ENCODE measurements at regions not wholly inside any gene's neighbourhood (a gene's known extent, or its start where the extent isn't known, plus 50 kb on each side); places are given as distances from the start of the nearest gene placed in this dataset.

- no peak for DNase-seq (ENCODE audit: low spot score)
- TF ChIP-seq, protein P1, sequence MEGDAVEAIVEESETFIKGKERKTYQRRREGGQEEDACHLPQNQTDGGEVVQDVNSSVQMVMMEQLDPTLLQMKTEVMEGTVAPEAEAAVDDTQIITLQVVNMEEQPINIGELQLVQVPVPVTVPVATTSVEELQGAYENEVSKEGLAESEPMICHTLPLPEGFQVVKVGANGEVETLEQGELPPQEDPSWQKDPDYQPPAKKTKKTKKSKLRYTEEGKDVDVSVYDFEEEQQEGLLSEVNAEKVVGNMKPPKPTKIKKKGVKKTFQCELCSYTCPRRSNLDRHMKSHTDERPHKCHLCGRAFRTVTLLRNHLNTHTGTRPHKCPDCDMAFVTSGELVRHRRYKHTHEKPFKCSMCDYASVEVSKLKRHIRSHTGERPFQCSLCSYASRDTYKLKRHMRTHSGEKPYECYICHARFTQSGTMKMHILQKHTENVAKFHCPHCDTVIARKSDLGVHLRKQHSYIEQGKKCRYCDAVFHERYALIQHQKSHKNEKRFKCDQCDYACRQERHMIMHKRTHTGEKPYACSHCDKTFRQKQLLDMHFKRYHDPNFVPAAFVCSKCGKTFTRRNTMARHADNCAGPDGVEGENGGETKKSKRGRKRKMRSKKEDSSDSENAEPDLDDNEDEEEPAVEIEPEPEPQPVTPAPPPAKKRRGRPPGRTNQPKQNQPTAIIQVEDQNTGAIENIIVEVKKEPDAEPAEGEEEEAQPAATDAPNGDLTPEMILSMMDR (IDR thresholded peaks at IDR 0.05; ENCODE audit: extremely low read depth, insufficient read depth, missing control alignments), result no peak
- in situ Hi-C loops (cut with MboI; ENCODE audit: low pct_unique_long_range_greater_than_20kb, low sequenced_read_pairs, unreplicated experiment), result loop anchor here (10.0 to 25.0 kb wide), 3 partner anchors 199 to 676 kb away; no protein-coding TSS in a partner anchor
These were observed 171.5 kb downstream of the KATNAL1 start for GRCh38 chr13:30135868-30136267.

- TF ChIP-seq, protein P1 (IDR thresholded peaks at IDR 0.05; ENCODE audit: extremely low read depth, insufficient read depth, missing control alignments), result no peak
- DNase-seq (ENCODE audit: low spot score), result no peak
- in situ Hi-C loops (cut with MboI; ENCODE audit: low pct_unique_long_range_greater_than_20kb, low sequenced_read_pairs, unreplicated experiment), result loop anchor here (10.0 to 25.0 kb wide), 3 partner anchors 199 to 677 kb away; no protein-coding TSS in a partner anchor
These were observed 172.0 kb downstream of the KATNAL1 start for GRCh38 chr13:30135351-30135750.

GRCh38 chr13:30134578-30134977 is 172.8 kb downstream of the KATNAL1 start:
- TF ChIP-seq, protein P1 (IDR thresholded peaks at IDR 0.05; ENCODE audit: extremely low read depth, insufficient read depth, missing control alignments), result no peak
- in situ Hi-C loops (cut with MboI; ENCODE audit: low pct_unique_long_range_greater_than_20kb, low sequenced_read_pairs, unreplicated experiment), result loop anchor here (10.0 to 25.0 kb wide), 3 partner anchors 200 to 678 kb away; no protein-coding TSS in a partner anchor
- no peak for DNase-seq (ENCODE audit: low spot score)

DNA sequence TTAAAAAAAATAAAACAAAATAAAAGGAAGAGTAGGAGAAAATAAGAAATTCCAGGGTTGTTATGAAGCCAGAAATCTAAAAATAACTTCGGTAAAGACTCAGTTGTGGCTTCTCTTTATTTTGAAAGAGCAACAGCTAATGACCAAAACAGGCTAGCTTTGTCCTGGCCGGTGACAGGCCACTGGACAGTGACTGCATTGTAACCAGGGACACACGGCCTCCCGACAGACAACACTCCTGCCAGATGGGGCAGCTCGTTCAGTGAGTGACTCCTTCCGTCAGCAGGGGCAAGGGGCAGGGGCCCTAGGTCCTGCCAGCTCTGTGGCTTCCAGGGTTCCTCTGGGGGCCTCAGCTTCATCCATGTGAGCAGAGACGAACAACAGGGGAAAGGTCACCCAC is 173.4 kb downstream of the KATNAL1 start:
- DNase-seq (ENCODE audit: low spot score), result no peak
- in situ Hi-C loops (cut with MboI; ENCODE audit: low pct_unique_long_range_greater_than_20kb, low sequenced_read_pairs, unreplicated experiment), result loop anchor here (10.0 to 25.0 kb wide), 3 partner anchors 201 to 678 kb away; no protein-coding TSS in a partner anchor
- TF ChIP-seq, protein P1 (IDR thresholded peaks at IDR 0.05; ENCODE audit: extremely low read depth, insufficient read depth, missing control alignments), result no peak

- DNase-seq (ENCODE audit: low spot score), result no peak
- TF ChIP-seq, protein P1 (IDR thresholded peaks at IDR 0.05; ENCODE audit: extremely low read depth, insufficient read depth, missing control alignments), result no peak
- in situ Hi-C loops (cut with MboI; ENCODE audit: low pct_unique_long_range_greater_than_20kb, low sequenced_read_pairs, unreplicated experiment), result loop anchor here (10.0 to 25.0 kb wide), 3 partner anchors 201 to 679 kb away; no protein-coding TSS in a partner anchor
These were observed 173.8 kb downstream of the KATNAL1 start for GRCh38 chr13:30133554-30133912.

GRCh38 chr13:30132623-30133553 is 174.5 kb downstream of the KATNAL1 start:
- TF ChIP-seq, protein P1 (IDR thresholded peaks at IDR 0.05; ENCODE audit: extremely low read depth, insufficient read depth, missing control alignments), result peak; percentile 93
- in situ Hi-C loops (cut with MboI; ENCODE audit: low pct_unique_long_range_greater_than_20kb, low sequenced_read_pairs, unreplicated experiment), result loop anchor here (10.0 to 25.0 kb wide), 3 partner anchors 202 to 679 kb away; no protein-coding TSS in a partner anchor
- peak; percentile 89 for DNase-seq (ENCODE audit: low spot score)

All from GM13977 (cell line).